ENCODE measurements at regions not wholly inside any gene's neighbourhood (a gene's known extent, or its start where the extent isn't known, plus 50 kb on each side); places are given as distances from the start of the nearest gene placed in this dataset.
"Not testable (repeated sequence)": the region's sequence is repeated elsewhere in the genome, so short reads cannot be mapped to it uniquely, and the experiment has no call there.

GRCh38 chr9:75672478-75672877 is 218.0 kb upstream of the PCSK5 start:
- no peak for DNase-seq (ENCODE audit: low read depth)

GRCh38 chr9:75683591-75683990 is 206.9 kb upstream of the PCSK5 start:
- no peak for DNase-seq (ENCODE audit: low read depth)

- no peak for DNase-seq (ENCODE audit: low read depth)
Observed at GRCh38 chr9:75685062-75685461, 205.4 kb upstream of the PCSK5 start.

GRCh38 chr9:75687359-75687953 is 203.0 kb upstream of the PCSK5 start:
- no peak for DNase-seq (ENCODE audit: low read depth)

GRCh38 chr9:75690551-75690950 is 199.9 kb upstream of the PCSK5 start:
- DNase-seq (ENCODE audit: low read depth) = not testable (repeated sequence)

- DNase-seq (ENCODE audit: low read depth) = no peak
Observed at GRCh38 chr9:75691408-75691807, 199.1 kb upstream of the PCSK5 start.

GRCh38 chr9:75692309-75692708 is 198.2 kb upstream of the PCSK5 start:
- no peak for DNase-seq (ENCODE audit: low read depth)

GRCh38 chr9:75695921-75696320 is 194.6 kb upstream of the PCSK5 start:
- DNase-seq (ENCODE audit: low read depth) = no peak

GRCh38 chr9:75699017-75699416 is 191.5 kb upstream of the PCSK5 start:
- DNase-seq (ENCODE audit: low read depth) = no peak

GRCh38 chr9:75699625-75700251 is 190.7 kb upstream of the PCSK5 start:
- no peak for DNase-seq (ENCODE audit: low read depth)

- DNase-seq (ENCODE audit: low read depth) = no peak
Observed at GRCh38 chr9:75700252-75700640, 190.2 kb upstream of the PCSK5 start.

- no peak for DNase-seq (ENCODE audit: low read depth)
Observed at GRCh38 chr9:75707191-75707590, 183.3 kb upstream of the PCSK5 start.

GRCh38 chr9:75709698-75710097 is 180.8 kb upstream of the PCSK5 start:
- DNase-seq (ENCODE audit: low read depth) = no peak

GRCh38 chr9:75712700-75713099 is 177.8 kb upstream of the PCSK5 start:
- DNase-seq (ENCODE audit: low read depth) = no peak

- no peak for DNase-seq (ENCODE audit: low read depth)
Observed at GRCh38 chr9:75713335-75713734, 177.1 kb upstream of the PCSK5 start.

GRCh38 chr9:75715360-75715759 is 175.1 kb upstream of the PCSK5 start:
- DNase-seq (ENCODE audit: low read depth) = no peak

GRCh38 chr9:75718677-75719076 is 171.8 kb upstream of the PCSK5 start:
- no peak for DNase-seq (ENCODE audit: low read depth)

- DNase-seq (ENCODE audit: low read depth) = no peak
Observed at GRCh38 chr9:75728391-75728790, 162.1 kb upstream of the PCSK5 start.

- DNase-seq (ENCODE audit: low read depth) = no peak
Observed at GRCh38 chr9:75734802-75735201, 155.7 kb upstream of the PCSK5 start.

- no peak for DNase-seq (ENCODE audit: low read depth)
Observed at GRCh38 chr9:75739884-75740611, 150.4 kb upstream of the PCSK5 start.

- no peak for DNase-seq (ENCODE audit: low read depth)
Observed at GRCh38 chr9:75743855-75744254, 146.6 kb upstream of the PCSK5 start.

GRCh38 chr9:75754080-75754479 is 136.4 kb upstream of the PCSK5 start:
- no peak for DNase-seq (ENCODE audit: low read depth)

GRCh38 chr9:75775166-75775565 is 115.3 kb upstream of the PCSK5 start:
- no peak for DNase-seq (ENCODE audit: low read depth)
